Right hindlimb (tissue), 1 donor: ENCODE measurements at regions not wholly inside any gene's neighbourhood (a gene's known extent, or its start where the extent isn't known, plus 50 kb on each side); places are given as distances from the start of the nearest gene placed in this dataset.
"Not testable (repeated sequence)": the region's sequence is repeated elsewhere in the genome, so short reads cannot be mapped to it uniquely, and the experiment has no call there.

Source experiments
- DNase-seq: peaks from one replicate; pipeline ENCODE4 v3.0.0-alpha.2; 2018

- DNase-seq = no peak
These were observed 189.8 kb downstream of the C9orf50 start for GRCh38 chr9:129430940-129431643.

- no peak for DNase-seq
These were observed 191.9 kb downstream of the C9orf50 start for GRCh38 chr9:129428864-129429577.

GRCh38 chr9:129427149-129427548 is 193.8 kb downstream of the C9orf50 start:
- DNase-seq = no peak

- not testable (repeated sequence) for DNase-seq
These were observed 197.1 kb downstream of the C9orf50 start for GRCh38 chr9:129423755-129424154.

GRCh38 chr9:129423216-129423615 is 197.7 kb downstream of the C9orf50 start:
- no peak for DNase-seq

- DNase-seq = no peak
These were observed 198.1 kb downstream of the C9orf50 start for GRCh38 chr9:129422843-129423192.

GRCh38 chr9:129422032-129422842 is 198.7 kb downstream of the C9orf50 start:
- DNase-seq = no peak

GRCh38 chr9:129421371-129421770 is 199.5 kb downstream of the C9orf50 start:
- DNase-seq = no peak

GRCh38 chr9:129420721-129421120 is 200.2 kb downstream of the C9orf50 start:
- DNase-seq = no peak

GRCh38 chr9:129419382-129419899 is 201.5 kb downstream of the C9orf50 start:
- DNase-seq = no peak

GRCh38 chr9:129418451-129418850 is 202.4 kb downstream of the C9orf50 start:
- no peak for DNase-seq

- DNase-seq = no peak
These were observed 203.9 kb downstream of the C9orf50 start for GRCh38 chr9:129416821-129417539.

- DNase-seq = no peak
These were observed 204.8 kb downstream of the C9orf50 start for GRCh38 chr9:129415942-129416651.

GRCh38 chr9:129414993-129415941 is 205.6 kb downstream of the C9orf50 start:
- peak; percentile 83 for DNase-seq

GRCh38 chr9:129414377-129414992 is 206.4 kb downstream of the C9orf50 start:
- DNase-seq = peak; percentile 67

- DNase-seq = peak; percentile 98
These were observed 207.1 kb downstream of the C9orf50 start for GRCh38 chr9:129413537-129414376.

- DNase-seq = peak; percentile 84
These were observed 207.9 kb downstream of the C9orf50 start for GRCh38 chr9:129412814-129413536.

- not testable (repeated sequence) for DNase-seq
These were observed 208.6 kb downstream of the C9orf50 start for GRCh38 chr9:129412176-129412813.
